ENCODE measurements at regions not wholly inside any gene's neighbourhood (a gene's known extent, or its start where the extent isn't known, plus 50 kb on each side); places are given as distances from the start of the nearest gene placed in this dataset.

GRCh38 chr18:73315381-73315780 is 447.6 kb upstream of the NETO1 start:
- no peak for DNase-seq (ENCODE audit: low spot score in 2 of 2)
- H3K4me1 ChIP-seq, result no peaks in the 10 kb centered on the region
- in situ Hi-C loops (cut with MboI; ENCODE audit: low sequenced_read_pairs), result no loop called here
- no peaks in the 10 kb centered on the region for H3K27me3 ChIP-seq (ENCODE audit: low read depth)
- H3K4me3 ChIP-seq, result no peak overlapping the region
- H3K9me3 ChIP-seq, result no peaks in the 10 kb centered on the region
- no peaks in the 10 kb centered on the region for H3K36me3 ChIP-seq (replicated peaks)

DNA sequence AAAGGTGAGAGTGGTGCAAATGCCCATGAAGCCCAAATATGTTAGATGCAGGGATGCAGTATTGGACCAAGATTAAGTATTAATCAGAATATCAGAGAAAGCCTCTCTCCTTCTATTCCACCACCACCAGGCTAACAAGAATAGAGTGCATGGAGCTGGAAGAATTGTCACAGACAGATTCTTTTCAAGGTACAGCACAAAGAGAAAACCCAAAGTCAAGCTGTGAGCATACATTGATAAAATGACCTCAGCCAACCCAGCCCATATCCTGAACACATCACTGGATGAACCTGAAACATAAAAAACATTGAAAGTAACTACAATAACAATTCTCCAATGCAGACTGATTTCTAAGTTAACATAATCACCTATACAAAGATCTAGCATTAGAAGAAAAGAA is 445.7 kb upstream of the NETO1 start:
- Histone ChIP-seq H3K4me1 (no peaks in the 10 kb centered on the region), H3K9me3 (no peaks in the 10 kb centered on the region), H3K27me3 (ENCODE audit: low read depth) (no peaks in the 10 kb centered on the region), H3K4me3 (no peak overlapping the region), H3K36me3 (replicated peaks) (no peaks in the 10 kb centered on the region)
- DNase-seq (ENCODE audit: low spot score in 2 of 2), result no peak
- in situ Hi-C loops (cut with MboI; ENCODE audit: low sequenced_read_pairs), result no loop called here

DNA sequence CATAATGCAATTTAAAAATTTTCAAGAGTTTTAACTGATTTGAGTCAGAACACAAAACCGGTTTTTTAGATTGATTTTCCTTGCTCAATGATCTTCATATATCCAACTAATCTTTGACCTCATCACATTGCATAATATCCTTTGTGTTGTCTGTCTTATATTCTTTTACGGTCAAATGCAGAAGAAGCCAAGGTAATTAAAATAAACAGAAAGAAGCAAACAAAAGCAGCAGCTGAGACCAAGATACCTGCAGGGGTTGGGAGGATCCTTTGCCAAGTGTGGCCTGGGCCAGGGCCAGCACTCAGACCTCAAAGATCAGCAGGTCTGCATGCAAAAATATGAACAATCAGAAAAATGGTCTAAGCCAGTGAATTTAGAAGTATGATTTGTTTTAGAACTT is 428.9 kb upstream of the NETO1 start:
- DNase-seq (ENCODE audit: low spot score in 2 of 2), result no peak
- H3K4me3 ChIP-seq, result no peak overlapping the region
- no peaks in the 10 kb centered on the region for H3K4me1 ChIP-seq
- H3K9me3 ChIP-seq, result no peaks in the 10 kb centered on the region; the same call in 1 of the 2 replicates
- in situ Hi-C loops (cut with MboI; ENCODE audit: low sequenced_read_pairs), result no loop called here
- no peaks in the 10 kb centered on the region for H3K36me3 ChIP-seq (replicated peaks)
- no peaks in the 10 kb centered on the region for H3K27me3 ChIP-seq (ENCODE audit: low read depth)

GRCh38 chr18:73292156-73292555 is 424.4 kb upstream of the NETO1 start:
- no peaks in the 10 kb centered on the region for H3K4me1 ChIP-seq
- in situ Hi-C loops (cut with MboI; ENCODE audit: low sequenced_read_pairs), result no loop called here
- no peaks in the 10 kb centered on the region for H3K27me3 ChIP-seq (ENCODE audit: low read depth)
- H3K36me3 ChIP-seq (replicated peaks), result no peaks in the 10 kb centered on the region
- no peak for DNase-seq (ENCODE audit: low spot score in 2 of 2)
- H3K9me3 ChIP-seq, result no peaks in the 10 kb centered on the region; the same call in 1 of the 2 replicates
- H3K4me3 ChIP-seq, result no peak overlapping the region

DNA sequence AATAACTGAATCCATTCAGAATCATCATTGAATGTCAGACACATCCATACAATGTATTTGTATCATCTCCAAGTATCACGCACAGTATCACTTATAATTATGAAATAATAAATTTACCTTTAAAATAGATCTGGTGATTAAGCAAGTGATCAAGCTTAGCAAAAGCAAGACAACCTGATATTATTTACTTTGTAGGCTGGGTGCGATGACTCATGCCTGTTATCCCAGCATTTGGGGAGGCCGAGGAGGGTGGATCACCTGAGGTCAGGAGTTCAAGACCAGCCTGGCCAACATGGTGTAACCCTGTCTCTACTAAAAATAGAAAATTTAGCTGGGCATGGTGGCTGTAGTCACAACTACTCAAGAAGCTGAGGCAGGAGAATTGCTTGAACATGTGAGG is 421.0 kb upstream of the NETO1 start:
- H3K4me3 ChIP-seq, result no peak overlapping the region
- no peaks in the 10 kb centered on the region for H3K27me3 ChIP-seq (ENCODE audit: low read depth)
- no peaks in the 10 kb centered on the region; the same call in 1 of the 2 replicates for H3K9me3 ChIP-seq
- in situ Hi-C loops (cut with MboI; ENCODE audit: low sequenced_read_pairs), result no loop called here
- no peaks in the 10 kb centered on the region for H3K4me1 ChIP-seq
- no peaks in the 10 kb centered on the region for H3K36me3 ChIP-seq (replicated peaks)
- no peak for DNase-seq (ENCODE audit: low spot score in 2 of 2)

- Histone ChIP-seq H3K27me3 (ENCODE audit: low read depth) (no peaks in the 10 kb centered on the region), H3K36me3 (replicated peaks) (no peaks in the 10 kb centered on the region), H3K4me3 (no peak overlapping the region), H3K9me3 (no peaks in the 10 kb centered on the region), H3K4me1 (no peaks in the 10 kb centered on the region)
- in situ Hi-C loops (cut with MboI; ENCODE audit: low sequenced_read_pairs), result no loop called here
- DNase-seq (ENCODE audit: low spot score in 2 of 2), result no peak
Observed at GRCh38 chr18:73286584-73286983, 418.8 kb upstream of the NETO1 start.

GRCh38 chr18:73283788-73284187 is 416.0 kb upstream of the NETO1 start:
- H3K9me3 ChIP-seq, result no peaks in the 10 kb centered on the region
- in situ Hi-C loops (cut with MboI; ENCODE audit: low sequenced_read_pairs), result no loop called here
- no peaks in the 10 kb centered on the region for H3K27me3 ChIP-seq (ENCODE audit: low read depth)
- no peak overlapping the region for H3K4me3 ChIP-seq
- DNase-seq (ENCODE audit: low spot score in 2 of 2), result no peak
- no peaks in the 10 kb centered on the region for H3K36me3 ChIP-seq (replicated peaks)
- H3K4me1 ChIP-seq, result no peaks in the 10 kb centered on the region

DNA sequence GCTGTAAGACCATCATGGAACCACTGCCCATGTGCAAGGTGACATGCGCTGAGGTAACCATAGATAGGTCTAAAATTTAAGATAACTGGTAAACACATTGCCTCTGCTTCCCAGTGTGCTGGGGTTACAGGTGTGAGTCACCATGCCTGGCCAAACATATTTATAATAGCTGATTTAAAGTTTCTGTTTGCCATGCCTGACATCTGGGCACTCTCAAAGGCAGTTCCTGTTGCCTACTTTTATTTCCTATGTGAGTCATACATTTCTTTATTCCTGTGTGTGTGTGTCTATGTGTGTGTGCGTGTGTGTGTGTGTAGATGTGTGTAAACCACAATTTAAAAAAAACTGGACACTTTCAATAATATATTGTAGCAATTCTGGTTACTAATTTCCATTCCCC is 415.2 kb upstream of the NETO1 start:
- no peaks in the 10 kb centered on the region for H3K4me1 ChIP-seq
- in situ Hi-C loops (cut with MboI; ENCODE audit: low sequenced_read_pairs), result no loop called here
- no peak for DNase-seq (ENCODE audit: low spot score in 2 of 2)
- no peaks in the 10 kb centered on the region for H3K27me3 ChIP-seq (ENCODE audit: low read depth)
- H3K4me3 ChIP-seq, result no peak overlapping the region
- no peaks in the 10 kb centered on the region for H3K9me3 ChIP-seq
- H3K36me3 ChIP-seq (replicated peaks), result no peaks in the 10 kb centered on the region

DNA sequence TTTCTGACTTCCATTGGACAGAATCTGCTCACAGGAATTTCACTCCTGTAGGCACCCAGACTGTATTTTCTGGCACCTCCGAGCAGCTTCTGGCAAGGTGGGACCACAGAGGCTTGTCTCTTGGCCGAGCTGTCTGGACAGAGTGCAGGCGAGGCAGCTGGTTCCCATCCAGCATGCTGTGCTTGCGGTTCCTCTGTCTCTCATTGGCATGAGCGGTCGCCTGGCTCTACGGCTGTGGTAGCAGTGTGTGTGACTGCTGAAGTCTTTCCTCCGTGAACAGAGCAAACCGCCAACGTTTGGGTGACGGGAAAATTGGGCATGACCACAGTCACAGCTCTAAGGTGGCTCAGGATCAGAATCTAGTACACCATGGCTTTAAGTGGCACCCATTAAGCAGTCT is 411.7 kb upstream of the NETO1 start:
- DNase-seq (ENCODE audit: low spot score in 2 of 2), result no peak
- in situ Hi-C loops (cut with MboI; ENCODE audit: low sequenced_read_pairs), result no loop called here
- Histone ChIP-seq H3K9me3 (no peaks in the 10 kb centered on the region), H3K4me1 (no peaks in the 10 kb centered on the region), H3K4me3 (no peak overlapping the region), H3K36me3 (replicated peaks) (no peaks in the 10 kb centered on the region), H3K27me3 (ENCODE audit: low read depth) (no peaks in the 10 kb centered on the region)

- no peaks in the 10 kb centered on the region for H3K27me3 ChIP-seq (ENCODE audit: low read depth)
- H3K4me3 ChIP-seq, result no peak overlapping the region
- H3K36me3 ChIP-seq (replicated peaks), result no peaks in the 10 kb centered on the region
- H3K4me1 ChIP-seq, result no peaks in the 10 kb centered on the region
- in situ Hi-C loops (cut with MboI; ENCODE audit: low sequenced_read_pairs), result no loop called here
- H3K9me3 ChIP-seq, result no peaks in the 10 kb centered on the region
- DNase-seq (ENCODE audit: low spot score in 2 of 2), result no peak
Observed at GRCh38 chr18:73274812-73275621, 407.2 kb upstream of the NETO1 start.

DNA sequence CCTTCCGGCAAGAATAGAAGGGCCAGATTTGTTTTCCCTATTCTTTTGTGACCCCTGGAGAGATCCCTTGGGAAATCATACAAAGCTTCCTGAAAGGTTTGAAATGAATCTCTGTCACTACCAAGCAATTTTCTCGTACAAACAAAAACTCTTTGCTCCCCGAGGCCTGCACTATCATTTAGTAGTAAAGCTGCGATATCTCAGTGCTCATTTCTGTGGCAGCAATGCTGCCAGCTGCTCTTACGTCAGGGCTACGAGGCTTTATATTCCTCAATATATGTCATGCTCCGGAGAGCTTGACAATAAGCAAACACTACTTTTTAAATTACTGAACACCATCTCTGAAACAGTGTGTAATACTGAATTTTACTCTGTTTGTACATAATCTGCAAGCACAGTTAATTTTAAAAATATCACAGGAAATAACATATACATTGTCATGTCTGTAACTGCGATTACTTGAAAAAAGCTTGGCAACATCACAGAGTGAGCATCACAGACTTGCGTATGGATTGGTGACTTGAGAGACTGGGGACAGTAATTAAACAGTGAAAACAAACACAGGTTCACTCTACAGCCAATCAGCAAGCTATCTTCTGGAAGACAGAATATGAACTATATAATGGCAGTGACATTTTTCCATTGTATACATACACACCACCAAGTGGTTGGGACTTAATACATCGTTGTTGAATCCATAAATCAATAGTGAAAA is 403.3 kb upstream of the NETO1 start:
- Histone ChIP-seq H3K27me3 (ENCODE audit: low read depth) (no peaks in the 10 kb centered on the region), H3K9me3 (no peaks in the 10 kb centered on the region), H3K4me3 (no peak overlapping the region), H3K36me3 (replicated peaks) (no peaks in the 10 kb centered on the region), H3K4me1 (no peaks in the 10 kb centered on the region)
- in situ Hi-C loops (cut with MboI; ENCODE audit: low sequenced_read_pairs), result no loop called here
- DNase-seq (ENCODE audit: low spot score in 2 of 2), result no peak

DNA sequence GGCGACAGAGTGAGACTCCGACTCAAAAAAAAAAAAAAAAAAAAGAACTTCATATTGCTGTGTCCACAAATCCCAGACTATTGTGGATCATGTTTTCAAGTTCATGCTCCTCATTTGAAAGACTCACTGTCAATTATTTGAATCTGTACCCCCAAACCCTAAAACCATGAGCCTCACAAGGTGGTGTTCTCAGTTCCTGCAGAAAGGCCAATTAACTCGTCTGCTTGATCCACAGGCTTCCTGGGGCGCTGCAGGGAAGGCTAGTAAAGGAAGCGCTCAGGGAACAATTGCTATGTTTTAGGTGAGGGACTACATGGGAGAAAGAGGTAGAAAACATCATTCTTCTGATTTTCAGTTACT is 396.8 kb upstream of the NETO1 start:
- in situ Hi-C loops (cut with MboI; ENCODE audit: low sequenced_read_pairs), result no loop called here
- Histone ChIP-seq H3K4me1 (no peaks in the 10 kb centered on the region), H3K9me3 (no peaks in the 10 kb centered on the region), H3K4me3 (no peak overlapping the region), H3K27me3 (ENCODE audit: low read depth) (no peaks in the 10 kb centered on the region), H3K36me3 (replicated peaks) (no peaks in the 10 kb centered on the region)
- no peak for DNase-seq (ENCODE audit: low spot score in 2 of 2)

DNA sequence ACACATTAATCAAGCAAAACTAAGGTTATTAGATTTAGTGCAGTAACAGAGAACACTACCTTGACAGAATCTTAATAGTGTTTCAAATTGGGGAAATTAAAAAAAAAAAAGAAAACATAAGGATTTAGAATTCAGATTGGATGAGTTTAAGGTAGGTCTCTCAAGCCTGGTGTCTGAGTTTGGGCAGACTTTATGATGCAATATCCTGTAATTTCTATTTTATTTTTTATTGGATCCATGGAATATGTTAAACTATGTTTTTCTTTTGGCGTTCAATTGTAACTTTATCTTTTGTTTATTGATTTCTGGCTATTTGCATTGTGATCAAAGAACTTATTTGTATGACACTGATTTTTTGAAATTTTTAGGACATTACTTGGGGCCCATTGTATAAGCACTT is 394.1 kb upstream of the NETO1 start:
- no peaks in the 10 kb centered on the region for H3K9me3 ChIP-seq
- H3K36me3 ChIP-seq (replicated peaks), result no peaks in the 10 kb centered on the region
- in situ Hi-C loops (cut with MboI; ENCODE audit: low sequenced_read_pairs), result no loop called here
- no peak overlapping the region for H3K4me3 ChIP-seq
- H3K4me1 ChIP-seq, result no peaks in the 10 kb centered on the region
- no peak for DNase-seq (ENCODE audit: low spot score in 2 of 2)
- H3K27me3 ChIP-seq (ENCODE audit: low read depth), result no peaks in the 10 kb centered on the region

DNA sequence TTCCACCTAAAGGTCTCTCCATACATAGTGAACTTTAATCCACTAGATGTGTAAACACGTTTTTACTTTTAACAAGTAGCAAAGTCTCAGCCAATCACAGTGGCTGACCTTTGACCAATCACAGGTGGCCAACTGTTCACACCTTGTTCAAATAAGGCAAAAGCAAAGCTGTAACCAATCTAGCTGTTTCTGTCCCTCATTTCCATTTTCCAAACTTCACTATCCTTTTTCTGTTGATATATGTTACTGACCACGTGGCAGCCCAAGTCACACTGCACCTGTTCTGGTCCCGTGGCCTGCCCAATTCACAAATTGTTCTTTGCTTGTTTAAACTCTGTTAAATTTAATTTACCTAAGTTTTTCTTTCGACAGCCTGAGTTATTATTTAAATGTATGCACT is 393.5 kb upstream of the NETO1 start:
- Histone ChIP-seq H3K4me1 (no peaks in the 10 kb centered on the region), H3K27me3 (ENCODE audit: low read depth) (no peaks in the 10 kb centered on the region), H3K9me3 (no peaks in the 10 kb centered on the region), H3K36me3 (replicated peaks) (no peaks in the 10 kb centered on the region), H3K4me3 (no peak overlapping the region)
- in situ Hi-C loops (cut with MboI; ENCODE audit: low sequenced_read_pairs), result no loop called here
- no peak for DNase-seq (ENCODE audit: low spot score in 2 of 2)

All from HAP-1 (cell line).